DMS53 treated with DMSO at 0.1 percent for 48 hours (cell line): ENCODE measurements at regions not wholly inside any gene's neighbourhood (a gene's known extent, or its start where the extent isn't known, plus 50 kb on each side); places are given as distances from the start of the nearest gene placed in this dataset.

Source experiments
- DNase-seq: peaks from one replicate; lab custom pipeline; 2025; ENCODE audit not compliant: unreplicated experiment; lab: John Stamatoyannopoulos, UW

DNA sequence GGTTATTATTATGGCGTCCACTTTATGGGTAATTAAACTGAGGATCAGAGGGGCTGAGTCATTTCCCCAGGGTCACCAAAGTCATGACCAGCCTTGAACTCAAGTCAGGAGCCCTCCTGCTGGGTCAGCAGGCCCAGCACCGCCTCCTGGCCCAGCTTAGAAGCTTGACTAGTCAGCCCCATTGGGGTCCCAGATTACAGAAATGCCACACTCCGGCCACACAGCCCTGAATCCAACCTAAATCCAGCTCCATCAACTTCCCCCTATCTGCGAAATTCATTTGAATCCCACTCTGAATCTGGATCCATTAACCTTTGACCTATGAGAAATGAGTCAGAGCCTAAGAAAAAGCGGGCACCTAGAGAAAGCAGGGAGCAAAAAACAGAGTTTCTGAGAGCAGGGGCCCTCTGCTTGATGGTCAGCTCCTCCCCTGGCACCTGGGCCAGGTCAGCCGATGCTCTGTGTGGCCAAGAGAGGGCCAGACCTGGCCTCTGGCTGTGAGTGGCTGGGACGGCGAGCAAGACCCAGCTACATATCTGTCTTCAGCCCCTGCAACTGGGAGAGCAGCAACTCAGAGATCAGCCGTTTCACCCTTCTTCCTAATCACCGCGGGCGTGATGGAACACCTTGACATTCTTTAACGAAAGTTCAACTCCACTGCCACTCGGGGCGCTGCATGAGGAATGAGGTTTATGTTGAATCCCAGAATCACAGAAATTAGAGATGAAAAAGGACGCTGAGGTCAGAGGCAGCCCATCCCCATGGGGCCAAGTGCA, 196.1 kb downstream of the TRIM29 start:
- DNase-seq: no peak

DNA sequence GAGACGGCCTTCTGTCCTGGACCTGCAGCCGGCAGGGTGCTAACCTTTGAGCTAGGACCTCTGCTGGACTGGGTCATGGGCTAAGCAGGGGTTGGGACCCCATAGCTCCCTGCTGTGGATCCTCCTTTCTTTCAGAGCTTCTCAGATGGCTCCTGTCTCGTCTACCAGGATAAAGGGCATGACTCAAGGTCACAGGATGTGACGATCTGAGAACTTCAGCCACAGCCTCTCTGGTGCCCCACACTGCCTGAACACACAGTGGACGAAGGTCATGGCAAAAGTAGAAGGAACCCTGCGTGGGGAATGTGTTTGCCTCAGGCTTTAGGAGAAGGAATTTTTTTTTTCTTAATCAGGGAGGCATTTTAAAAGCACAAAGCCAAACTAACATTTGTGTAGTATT, 196.7 kb downstream of the TRIM29 start:
- no peak for DNase-seq

DNA sequence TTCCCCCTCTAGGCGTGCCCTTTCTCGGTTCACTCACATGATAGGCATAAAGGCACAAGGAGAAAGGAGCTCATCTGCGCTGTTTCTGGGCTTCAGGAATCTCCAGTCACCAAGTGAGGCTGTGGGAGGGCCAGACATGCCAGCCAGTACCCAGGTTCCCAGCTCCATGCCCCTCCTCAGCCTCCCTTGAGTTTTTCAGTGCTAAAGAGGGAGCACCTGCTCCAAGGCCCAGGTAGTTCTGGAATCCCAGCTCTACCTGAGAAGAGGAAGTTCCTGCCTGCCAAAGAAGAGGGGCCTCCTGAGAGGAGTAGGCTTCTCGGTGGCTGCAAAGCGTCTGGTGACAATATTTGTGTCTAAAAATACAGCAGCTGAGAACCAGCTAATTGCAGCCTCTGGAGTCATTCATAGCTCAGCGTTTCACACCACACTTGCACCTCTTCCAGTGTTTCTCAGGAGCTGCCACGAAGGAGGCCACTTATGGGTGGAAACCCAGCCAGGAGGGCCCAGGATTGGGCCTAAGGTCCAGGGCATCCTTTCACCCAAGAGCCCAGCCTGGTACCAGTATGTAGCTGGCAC, 197.4 kb downstream of the TRIM29 start:
- no peak for DNase-seq

DNA sequence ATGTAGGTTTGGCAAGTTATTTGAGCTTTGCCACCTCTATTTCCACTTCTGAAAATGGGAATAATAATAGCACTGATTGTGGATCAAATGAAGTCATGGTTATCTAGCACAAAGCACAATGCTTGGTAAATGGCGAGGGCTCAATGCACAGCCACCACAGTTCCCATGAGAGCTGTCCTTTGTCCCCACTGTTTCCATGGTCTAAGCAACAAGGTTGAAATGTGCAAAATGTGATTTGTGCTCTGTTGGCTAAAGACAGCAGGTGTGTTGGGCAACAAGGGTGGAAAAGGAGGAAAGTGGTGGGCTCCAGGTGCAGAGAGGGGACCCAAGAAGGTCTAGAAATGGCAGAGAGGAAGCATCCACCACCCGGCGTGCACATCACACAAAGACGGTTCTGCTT, 200.5 kb downstream of the TRIM29 start:
- DNase-seq: no peak

DNA sequence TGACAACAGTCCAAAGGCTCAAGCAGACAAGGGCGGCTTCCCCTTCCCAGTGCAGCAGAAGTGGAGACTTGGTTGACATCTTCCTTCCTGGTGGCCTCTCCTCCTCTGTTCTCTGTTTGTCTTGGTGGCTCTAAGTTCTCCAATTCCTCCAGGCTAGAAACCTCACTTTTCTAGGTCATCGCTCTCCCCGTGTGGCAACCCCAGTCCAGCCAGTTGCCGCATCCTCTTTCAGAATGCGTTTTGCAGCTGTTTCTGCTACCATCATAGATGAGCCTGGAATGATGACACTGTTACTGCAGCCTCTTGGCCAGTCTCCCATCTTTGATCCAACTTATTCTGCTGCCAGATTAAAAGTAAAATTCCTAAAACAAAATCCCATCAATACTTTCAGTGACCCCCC, 201.5 kb downstream of the TRIM29 start:
- no peak for DNase-seq

DNA sequence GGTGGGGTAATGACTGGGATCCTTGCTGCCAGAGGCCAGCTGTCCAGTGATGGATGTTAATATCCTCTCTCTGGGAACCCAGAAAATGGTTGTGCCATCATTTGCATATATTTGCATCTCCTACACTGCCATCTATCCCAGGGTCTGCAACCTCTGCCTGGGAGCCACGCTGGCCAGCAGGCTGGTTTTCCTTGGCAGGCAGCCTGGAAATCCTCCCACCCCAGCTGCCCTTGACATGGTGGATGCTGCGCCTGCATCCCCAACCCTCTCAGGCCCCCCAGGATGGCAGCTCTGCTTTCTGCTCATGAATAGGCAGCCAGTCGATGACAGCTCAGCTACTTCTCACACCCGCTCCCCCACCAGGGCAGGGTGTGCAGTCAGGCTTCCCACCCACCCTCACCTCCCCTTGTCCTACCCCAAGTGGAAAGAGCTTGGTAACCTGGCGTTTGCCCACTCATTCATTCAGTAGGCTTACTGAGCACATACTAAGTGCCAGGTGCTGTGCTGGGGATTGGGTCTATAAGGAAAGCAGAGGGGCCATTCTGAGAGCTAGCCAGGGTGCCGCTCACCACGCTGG, 202.5 kb downstream of the TRIM29 start:
- DNase-seq: no peak

DNA sequence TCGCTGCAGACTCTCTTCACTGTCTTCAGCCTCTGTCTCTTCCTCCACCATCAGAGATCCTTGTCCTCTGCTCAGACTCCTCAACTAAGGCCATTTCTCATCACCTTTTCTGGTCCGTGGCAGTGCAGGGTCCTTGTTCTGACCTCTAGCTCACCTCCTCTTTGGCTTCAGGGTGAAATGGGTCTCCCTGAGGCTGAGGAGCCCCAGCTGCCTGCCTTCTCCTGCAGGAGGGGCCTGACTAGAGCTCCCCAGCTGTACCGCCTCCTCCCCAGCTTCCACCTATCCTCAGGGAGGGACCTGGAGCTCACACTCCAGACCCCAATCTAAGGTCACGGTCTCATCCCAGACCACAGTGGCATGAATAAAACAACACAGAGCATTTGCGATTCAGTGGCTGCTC, 203.0 kb downstream of the TRIM29 start:
- DNase-seq: no peak

DNA sequence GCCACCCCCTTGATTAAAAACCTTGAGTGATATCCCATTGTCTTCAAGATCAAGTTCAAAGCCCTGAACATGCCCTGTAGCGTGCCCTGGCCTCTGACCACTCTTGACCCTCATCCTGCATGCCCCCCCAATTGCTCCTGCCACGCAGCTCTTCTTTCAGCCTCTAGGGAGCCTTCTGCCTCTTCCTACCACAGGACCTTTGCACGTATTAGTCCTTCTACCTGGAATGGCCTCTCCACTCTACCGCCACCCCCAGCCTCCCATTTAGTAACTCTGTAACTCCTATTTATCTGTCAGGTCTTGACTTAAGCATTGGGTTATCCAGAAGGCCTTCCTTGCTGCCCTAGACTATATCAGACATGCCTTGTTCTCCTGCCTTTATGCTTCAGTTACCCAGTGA, 203.6 kb downstream of the TRIM29 start:
- no peak for DNase-seq

DNA sequence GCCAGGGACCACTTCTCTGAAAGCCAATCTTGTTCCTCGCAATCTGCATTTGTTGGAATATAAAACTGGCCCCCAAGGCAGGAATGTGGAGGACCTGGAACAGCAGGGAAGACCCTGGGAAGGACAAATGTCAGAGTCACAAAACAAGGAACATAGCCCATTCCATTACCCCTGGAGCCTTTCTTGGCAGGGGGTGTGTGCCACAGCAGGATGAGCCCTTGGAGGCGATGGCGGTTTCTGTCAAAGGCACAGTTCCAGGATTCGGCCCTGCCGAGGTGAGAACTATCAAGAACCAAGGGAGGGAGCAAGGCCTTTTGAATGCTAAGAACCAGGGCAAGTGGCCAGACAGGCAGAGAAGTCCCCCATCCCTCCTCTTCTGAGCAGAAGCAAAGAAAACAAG, 204.3 kb downstream of the TRIM29 start:
- DNase-seq: no peak

DNA sequence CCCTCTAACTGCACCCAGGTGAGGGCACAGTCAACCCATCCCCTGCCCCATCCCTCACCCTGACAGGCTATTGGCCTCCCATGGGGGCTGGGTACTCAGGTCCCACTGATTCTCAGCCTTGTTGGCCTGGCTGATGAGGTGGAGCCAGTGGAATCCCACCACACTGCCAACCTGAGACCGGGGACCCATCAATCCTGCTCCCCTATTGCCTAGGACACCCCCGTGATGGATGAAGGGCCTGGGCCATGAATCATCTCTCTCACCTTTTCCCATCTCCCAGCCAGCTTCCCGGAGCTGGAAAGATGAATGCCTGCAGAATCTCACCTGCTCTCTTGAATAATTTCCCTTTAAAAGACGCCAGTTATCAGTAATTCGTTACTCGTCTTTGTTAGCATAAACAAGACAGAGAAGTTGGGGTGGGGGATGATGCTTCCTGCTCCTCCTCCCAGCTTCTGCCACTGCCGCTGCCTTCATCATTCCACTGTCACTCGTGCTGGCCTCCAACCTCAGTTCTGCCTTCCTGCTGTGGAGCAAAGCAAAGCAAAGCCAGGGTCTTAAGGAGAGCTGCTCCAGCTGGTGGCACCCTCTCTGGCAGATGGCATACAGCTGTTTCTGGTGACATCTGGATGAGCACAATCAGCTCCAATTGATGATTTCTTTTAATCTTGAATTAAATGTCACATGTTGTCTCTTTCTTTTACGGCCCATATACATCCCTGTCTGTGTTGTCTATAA, 204.0 kb upstream of the NECTIN1 start:
- no peak for DNase-seq

DNA sequence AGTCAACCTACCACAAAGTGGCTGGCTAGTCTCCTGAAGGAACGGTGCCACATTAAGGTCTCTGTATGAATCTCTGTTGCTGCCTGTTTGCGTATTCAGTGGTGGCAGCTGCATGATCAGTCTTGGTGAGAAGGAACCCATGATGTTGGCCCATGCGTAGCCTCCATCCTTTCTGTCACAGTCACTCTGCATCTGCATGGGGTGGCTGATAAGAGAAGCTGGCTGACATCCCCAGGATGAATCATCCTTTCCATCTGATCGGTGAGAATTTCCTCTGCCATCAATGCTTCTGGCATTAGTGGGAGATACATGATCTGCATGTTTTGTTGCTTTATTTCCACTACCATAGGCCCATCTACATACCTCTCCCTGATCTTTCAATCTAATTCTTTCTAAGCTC, 199.0 kb upstream of the NECTIN1 start:
- no peak for DNase-seq

DNA sequence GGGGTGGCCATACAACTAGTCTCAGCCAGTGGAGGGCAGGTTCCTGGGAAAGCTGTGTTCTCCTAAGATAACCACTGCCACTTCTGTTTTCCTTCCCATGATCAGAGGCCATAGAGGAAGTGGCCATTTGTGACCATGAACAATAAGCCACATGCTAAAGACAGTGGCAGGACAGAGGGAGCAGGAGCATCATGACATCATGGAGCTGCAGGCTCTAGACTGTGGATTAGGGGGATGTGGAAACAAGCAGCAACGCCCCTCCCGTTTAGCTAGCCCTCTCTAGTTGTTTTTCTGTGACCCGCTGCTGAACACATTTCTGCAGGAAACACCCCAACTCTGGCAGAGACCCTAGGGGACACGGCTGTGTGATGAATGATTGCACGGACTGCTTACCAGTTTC, 195.0 kb upstream of the NECTIN1 start:
- no peak for DNase-seq

DNA sequence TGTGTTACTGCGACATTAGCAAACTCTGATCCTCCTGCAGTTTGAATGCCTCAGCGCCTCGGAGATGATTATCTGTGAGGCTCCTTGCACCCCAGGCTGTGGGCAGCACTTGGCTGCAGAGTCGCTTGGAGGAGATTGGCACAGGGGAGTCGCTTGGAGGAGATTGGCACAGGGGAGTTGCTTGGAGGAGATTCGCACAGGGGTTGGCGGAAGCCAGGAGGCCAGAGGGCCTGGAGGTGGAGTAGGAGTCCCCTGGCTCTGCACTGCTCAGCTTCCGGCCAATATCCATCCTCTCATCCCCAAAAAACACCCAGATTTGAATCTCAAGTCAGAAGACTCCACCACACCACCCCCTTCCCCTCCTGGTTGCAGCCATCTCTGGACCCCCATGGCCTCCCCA, 192.6 kb upstream of the NECTIN1 start:
- no peak for DNase-seq

DNA sequence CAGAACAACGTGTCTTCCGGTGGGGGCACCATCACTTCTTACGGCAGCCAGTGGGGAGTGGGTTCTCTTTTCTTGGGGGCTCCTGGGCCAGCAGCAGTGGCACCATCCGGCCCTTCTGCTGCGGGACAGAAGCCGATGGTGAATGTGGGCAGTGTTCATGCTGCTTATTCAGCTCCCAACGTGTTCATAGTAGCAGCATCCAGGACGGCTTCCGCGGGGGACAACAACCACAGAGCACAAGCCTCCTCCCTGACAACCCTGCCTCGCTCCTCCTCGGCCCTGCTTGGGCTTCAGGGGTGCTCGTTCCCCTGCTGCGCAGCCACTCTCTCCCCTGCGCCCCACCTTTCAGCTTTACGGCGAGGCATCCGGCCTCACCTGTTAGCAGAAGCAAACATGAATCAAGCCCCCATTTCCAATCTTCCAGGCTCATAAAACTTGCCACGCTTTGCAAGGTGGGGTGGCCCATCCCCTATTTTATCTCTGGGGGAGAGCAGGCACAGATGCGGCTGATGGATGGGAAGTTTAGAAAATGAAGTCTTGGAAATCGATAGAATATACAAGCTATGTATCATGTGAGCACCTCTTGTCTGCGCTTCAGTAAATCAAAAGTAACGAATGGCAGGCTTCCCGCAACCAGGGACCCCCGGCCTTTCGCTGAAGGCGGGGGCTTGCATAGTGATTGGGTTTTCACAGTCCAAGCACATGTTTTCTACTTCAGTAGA, 191.8 kb upstream of the NECTIN1 start:
- DNase-seq: no peak

DNA sequence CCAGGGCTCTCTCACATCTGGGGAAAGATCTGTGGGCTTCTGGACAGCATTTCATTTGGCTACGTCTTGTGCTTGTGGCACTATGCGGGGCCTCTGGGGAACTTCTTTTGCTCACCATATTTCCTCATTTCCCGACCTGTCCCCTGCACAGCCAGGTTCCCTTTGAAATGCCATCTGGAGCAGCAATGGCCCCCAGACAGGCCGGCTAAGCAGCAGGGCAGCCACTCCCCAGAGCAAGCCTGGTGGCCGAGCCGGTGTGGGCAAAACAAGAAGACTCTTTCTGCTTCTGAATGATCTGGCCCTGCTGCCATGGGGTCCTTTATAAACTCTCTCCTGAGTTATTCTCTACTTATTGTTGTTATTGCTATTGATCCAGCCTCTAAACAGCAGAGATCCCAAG, 190.7 kb upstream of the NECTIN1 start:
- DNase-seq: no peak

DNA sequence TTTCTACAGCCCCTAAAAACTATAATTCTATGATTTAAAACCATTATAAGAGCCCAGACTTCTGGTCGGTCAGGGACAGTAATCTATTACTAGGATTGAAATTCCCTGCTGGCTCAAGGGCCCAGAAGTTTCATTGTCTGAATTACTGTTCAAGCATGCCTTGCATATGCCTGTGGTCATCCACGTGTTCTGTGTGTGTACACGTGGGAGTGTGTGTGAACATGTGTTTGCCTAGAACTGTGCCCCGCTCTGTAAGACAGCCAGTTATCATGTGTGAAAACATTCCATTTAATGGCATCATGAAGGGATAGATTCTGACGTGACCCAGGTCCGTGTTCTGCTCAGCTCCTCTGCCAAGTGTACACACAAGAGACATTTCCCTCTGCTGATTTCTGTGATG, 189.3 kb upstream of the NECTIN1 start:
- DNase-seq: no peak

DNA sequence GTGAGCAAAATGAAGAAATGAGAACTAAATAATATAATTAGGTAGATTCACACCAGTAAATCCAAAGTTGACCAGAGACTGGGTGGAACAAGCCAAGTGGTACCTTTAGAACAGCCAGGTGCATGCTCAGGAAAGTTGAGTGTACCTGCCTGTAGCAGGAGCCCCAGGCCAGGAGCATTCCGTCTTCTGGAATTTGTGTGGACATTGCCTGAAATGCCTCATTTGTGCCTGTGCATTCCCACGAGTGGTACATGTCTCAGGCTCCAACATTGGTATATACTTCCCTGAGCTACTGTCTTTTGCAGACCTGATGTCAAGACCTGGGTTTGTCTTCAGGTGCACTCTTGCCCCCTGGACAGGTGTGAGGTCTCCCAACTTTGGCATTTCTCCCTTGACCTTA, 187.6 kb upstream of the NECTIN1 start:
- DNase-seq: no peak

DNA sequence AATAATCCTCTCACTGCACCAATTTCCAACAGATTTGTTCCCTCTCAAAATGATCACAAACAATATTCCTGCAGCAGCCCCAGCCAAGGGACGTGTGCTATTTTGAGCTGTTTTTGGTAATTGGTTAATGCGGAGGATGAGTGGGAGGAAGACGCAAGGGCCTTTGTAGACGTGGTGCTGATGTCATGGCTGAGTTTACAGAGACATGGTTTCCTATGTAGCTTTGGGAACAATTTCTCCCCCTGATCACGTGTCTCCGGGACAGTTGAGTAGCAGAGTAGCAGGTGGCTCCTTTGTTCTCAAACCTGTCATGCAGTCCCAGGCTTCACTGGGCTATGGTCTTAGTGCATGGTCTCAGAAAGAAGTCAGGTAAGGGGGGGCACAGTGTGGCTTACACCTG, 183.2 kb upstream of the NECTIN1 start:
- DNase-seq: peak; percentile 76

DNA sequence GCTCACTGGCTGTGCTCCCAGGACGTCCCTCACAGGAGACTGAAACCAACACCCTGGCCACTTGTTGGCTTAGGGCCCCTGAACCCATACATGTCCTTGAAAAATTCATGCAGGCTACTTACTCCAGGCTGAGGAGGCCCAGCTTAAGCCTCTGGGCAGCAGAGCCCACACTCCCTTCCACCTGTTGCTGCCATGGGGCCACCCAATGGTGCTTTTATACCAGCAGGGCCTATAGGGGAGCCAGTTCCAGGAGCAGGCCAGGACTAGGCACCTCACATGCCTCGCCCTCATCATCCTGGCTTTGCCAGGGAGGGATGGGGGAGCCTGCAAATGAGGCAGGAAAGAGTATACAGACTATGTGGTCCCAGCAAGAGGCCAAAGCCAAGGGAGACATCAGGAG, 181.7 kb upstream of the NECTIN1 start:
- no peak for DNase-seq

DNA sequence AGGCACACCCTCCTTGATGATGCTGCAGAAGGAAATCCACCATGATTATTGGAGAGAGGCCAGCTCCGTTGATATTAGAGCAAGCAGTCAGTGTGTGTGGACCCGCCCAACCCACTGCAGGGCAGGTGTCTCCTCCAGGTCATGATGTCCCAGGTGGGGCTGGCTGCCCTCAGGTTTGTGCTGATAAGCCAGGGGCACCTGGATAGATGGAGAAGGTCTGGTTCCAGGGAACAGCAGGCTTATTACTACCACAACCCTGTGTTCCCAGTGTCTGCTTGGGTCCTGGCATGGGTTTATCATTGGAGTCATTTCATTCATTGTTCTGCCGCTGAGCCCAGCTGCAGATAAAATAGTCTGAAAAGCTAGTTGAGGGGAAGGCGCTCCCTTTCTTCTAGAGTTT, 181.1 kb upstream of the NECTIN1 start:
- no peak for DNase-seq

DNA sequence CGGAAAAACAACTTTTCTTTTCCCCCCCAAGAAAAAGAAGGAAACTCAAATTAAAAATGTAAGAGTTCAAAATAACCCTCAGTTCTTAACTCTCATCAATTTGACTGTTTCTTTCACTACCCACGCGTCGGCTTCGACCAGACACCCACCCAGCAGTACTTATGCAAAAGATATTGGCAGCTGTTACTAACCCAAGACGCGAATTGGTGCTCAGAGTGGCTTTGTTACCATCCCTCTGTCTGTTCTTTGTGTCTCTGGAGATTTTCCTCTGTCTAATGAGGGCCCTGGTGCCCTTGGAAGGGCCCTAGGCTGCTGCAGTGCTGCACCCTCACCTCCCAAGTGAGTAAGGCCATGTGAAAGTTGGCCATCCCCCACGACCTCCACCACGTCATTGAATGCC, 180.5 kb upstream of the NECTIN1 start:
- DNase-seq: no peak
